ENCODE measurements at regions not wholly inside any gene's neighbourhood (a gene's known extent, or its start where the extent isn't known, plus 50 kb on each side); places are given as distances from the start of the nearest gene placed in this dataset.
"Not testable (repeated sequence)": the region's sequence is repeated elsewhere in the genome, so short reads cannot be mapped to it uniquely, and the experiment has no call there.

DNA sequence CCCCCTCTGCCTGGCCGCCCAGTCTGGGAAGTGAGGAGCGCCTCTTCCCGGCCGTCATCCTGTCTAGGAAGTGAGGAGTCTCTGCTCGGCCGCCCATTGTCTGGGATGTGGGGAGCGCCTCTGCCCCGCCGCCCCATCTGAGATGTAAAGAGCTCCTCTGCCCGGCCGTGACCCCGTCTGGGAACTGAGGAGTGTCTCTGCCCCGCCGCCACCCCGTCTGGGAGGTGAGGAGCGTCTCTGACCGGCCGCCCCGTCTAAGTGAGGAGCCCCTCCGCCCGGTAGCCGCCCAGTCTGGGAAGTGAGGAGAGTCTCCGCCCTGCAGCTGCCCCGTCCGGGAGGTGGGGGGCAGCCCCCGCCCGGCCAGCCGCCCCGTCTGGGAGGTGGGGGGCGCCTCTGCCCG is 228.9 kb downstream of the RPIA start:
- not testable (repeated sequence) for DNase-seq (ENCODE audit: low spot score)

DNA sequence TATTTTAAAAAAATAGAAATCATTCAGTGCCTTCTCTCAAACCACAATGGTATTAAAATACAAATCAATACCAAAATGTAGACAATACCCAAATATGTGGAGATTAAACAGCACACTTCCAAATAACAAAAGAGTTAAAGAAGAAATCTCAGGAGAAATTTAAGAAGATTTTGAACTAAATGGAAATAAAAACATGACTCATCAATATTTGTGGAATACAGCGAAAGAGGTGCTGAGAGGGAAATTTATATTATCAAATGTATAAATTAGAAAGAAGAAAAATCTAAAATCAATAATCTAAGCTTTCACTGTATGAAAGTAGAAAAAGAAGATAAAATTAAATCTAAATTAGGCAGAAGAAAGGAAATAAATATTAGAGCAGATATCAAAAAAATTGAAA is 233.1 kb downstream of the RPIA start:
- no peak for DNase-seq (ENCODE audit: low spot score)

DNA sequence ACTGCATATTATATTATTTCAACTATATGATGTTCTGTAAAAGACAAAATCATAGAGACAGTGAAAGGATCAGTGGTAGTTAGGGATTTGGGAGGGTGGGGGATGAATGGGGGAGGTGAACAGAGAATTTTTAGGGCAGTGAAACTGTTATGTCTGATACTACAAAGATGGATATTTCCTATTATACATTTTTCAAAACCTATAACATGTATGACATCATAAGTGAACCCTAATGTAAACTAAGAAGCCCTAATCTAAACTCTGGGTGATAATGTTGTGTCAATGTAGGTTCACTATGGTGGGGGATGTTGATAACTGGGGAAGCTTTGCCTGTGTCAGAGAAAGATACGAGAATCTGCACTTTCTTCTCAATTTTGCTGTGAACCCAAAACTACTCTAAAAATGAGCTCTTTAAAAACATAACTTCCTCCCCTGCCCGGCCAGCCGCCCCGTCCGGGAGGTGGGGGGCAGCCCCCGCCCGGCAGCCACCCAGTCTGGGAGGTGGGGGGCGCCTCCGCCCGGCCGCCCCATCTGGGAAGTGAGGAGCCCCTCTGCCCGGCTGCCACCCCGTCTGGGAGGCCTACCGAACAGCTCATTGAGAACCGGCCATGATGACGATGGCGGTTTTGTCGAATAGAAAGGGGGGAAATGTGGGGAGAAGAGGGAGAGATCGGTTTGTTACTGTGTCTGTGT is 234.4 kb downstream of the RPIA start:
- no peak for DNase-seq (ENCODE audit: low spot score)

DNA sequence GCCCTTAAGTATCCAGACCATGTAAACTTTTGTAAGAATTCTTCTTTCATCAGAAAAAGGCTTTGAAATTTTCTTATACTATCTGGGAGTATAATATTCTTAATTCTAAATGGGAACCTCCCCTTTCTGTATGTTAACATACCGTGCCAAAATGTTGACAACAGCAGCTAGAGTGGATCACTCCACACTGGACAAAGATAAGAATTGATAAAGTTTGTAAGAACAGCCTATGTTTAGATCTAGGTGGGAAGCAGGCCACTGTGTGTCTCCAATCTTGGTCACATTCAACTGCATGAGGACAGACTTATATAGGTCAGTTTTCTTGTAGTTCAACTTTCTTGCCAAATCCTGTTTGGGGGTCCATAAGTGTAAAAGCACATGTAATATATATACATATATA is 235.7 kb downstream of the RPIA start:
- no peak for DNase-seq (ENCODE audit: low spot score)

DNA sequence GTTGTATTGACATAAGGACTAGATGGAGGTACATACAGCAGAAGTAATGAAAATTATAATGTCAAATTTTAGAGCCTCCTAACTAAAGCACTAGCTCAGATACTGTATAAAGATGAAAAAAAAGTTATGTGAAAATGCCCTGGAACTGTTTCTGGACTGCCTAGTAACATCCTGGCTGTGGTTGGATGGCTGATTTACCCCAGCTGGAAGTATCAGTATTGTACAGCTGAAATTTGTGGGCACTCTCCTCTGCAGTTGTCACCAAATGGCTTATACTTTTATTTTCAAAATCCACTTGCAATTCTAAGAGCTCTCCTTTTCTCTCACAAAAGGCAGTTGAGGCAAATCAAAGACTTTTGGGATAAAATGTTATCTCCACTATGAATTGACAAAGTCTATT is 239.2 kb downstream of the RPIA start:
- no peak for DNase-seq (ENCODE audit: low spot score)

DNA sequence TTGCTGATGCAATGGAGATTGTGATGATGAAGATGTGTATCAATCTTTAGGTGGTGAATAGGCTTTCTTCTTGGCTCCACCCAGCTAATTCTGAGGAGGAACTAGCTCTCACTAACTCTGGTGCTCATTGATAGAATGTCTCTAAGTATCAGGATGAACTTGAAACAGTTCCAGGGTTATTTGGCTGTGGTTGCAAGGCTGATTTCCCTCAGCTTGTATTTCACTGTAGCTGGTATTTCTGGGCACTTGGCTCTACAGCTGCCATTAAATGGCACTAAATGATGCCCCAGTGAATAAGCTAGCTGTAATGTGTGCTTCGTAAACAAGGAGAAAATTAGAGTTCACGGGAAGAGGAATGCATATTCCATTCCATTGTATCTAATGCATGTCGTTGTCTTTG is 241.2 kb downstream of the RPIA start:
- no peak for DNase-seq (ENCODE audit: low spot score)

DNA sequence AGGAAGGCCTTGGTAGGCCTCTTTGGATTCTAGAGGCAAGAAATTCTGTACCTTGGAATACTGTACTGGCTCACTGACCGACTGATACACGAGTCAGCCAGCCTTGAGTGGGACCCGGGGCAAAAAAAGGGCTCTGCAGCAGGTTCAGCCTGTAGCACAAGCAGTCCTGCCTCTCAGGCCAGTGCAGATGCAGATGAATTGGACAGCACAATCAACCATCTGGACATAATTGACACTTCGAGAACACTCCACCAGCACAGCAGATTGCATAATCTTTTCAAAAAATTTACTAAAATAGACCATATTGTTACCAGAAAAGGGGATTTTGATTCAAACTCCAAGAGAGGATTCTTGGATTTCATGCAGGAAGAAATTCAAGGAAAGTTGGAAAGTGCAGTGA is 241.6 kb downstream of the RPIA start:
- DNase-seq (ENCODE audit: low spot score), result no peak

DNA sequence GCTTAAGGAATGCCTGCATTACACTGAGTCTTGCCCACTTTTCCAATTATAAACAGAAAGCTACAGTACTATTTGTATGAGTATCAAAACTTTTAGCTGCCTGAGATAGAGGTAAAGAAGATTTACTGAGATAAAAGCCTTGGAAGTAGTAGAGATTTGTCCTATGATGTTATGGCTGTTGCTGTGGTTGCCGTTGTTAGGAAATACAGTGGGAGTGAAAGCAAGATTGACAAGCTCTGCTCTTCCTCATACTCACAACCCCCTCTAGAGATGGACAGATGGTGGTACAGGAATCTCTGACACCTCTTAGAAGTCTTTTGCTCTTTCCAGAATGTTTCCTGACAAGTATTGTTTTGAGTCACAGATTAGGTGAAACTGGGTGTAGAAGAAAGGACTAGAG is 242.5 kb downstream of the RPIA start:
- DNase-seq (ENCODE audit: low spot score), result no peak

DNA sequence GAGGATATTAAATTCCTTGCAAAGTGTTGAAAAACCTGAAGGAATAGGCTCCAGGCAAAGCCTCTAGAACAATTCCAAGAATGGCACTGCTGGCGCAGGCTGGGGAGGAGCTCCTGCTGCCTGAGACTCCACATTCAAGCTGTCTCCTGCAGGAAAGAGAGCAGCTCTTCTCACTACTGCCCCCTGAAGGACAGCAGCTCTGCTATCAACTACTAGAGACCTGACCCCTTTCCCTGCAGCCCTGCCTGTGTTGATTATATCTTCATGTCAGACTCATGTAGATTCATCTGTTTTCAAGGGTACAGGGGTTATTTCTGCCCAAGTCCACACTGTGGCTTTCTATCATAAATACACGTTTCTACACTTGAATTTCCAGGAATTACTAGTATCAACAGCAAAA is 249.7 kb downstream of the RPIA start:
- DNase-seq (ENCODE audit: low spot score), result peak; percentile 11

DNA sequence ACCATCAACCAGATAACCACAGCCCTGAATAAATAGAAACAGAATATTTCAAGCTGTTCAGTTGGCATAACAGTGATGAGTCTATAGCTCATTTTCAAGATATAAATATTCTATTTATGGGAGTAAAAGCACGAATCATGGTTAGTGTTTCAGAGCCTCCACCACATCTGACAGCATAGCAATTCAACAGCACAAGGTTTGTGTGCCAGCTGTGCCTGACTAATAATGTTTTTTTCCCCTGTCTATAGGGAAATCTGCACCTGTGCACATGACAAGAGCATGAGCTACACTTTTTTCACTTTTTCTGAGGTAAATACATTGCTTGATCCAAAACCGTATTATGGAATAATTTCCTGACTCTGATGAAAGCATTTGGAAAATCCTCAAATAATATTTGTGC is 251.3 kb downstream of the RPIA start:
- no peak for DNase-seq (ENCODE audit: low spot score)

DNA sequence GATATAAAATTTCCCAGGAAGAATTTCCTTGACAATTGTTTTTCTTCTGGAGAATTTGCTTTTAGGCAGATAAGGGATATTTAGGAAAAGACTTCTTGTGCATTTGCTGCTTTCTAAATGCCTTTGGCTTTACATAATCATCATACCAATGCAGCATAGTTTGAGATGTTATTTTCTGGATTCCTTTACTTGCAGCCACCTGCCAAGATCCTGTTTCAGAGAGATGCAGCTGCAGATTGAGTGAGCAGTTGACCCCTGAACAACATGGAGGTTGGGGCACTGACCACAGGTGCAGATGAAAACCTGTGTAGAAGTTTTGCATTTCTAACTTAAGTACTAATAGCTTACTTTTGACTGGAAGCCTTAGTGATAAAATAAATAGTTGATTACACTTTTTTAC is 257.9 kb downstream of the RPIA start:
- DNase-seq (ENCODE audit: low spot score), result no peak

DNA sequence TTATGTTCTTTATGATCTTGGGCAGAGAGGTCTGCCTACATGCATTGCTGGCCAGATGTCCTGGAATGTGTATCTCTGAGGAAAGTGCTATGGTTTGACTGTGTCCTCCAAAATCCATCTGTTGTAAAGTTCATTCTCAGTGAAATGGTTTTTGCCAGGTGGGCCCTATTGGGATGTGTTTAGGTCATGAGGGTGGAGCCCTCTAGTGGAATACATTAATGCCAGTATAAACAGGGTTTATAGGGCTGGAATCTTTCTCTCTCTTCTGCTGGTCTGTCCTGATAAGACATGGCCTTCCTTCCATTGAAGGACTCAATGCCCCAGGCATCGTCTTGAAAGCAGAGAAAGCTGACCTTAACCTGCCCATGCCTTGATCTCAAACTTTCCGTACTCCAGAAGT is 258.5 kb downstream of the RPIA start:
- DNase-seq (ENCODE audit: low spot score), result no peak

DNA sequence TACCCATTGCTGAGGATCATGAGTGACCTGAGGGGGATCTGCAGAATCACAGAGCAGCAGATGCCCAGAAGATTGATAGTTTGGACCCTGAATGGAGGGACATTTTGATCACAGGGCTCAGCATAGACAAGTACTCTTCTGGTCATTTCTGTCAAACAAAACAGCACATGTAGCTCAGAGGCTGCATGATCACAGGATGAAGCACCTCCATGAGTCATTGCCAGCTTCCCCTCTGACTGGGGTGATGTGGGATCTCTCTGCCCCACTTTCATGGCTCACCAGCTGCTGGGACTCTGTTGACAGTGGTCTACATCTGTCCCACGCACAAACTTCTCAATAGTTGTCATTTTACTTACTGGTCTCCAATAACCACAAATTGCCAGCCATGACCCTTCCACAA is 264.1 kb downstream of the RPIA start:
- no peak for DNase-seq (ENCODE audit: low spot score)

DNA sequence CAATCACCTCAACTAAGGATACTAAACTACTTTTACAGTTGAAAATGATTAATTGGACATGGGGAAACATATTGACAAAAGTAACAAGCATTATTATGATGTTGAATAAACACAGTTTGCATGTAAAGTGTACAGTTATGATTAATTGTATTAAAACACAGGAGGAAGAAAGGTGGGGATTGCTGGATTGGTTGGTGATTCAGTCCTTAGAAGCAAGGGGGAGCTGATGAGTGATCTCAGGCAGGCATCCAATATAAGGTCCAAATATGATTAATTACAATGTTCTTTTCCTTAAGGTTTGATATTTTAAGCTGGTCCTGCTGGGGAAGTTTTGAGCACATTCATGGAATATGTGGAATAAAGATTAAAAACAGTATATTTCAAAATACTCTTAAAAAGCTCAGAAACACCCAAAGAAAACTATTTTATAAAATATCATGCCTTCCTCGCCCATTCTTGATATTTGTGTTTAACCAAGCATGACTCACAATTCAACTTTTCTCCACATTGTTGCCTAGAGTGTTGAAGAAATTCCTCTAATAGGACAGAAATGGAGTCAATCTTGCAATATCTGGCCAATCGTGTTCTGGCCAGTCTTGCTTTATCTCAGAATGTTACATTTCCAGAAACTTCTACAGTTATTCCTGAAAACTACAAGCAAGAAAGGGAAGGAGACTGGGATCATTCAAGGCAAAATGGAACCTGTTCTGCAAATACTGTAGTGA is 268.2 kb downstream of the RPIA start:
- DNase-seq (ENCODE audit: low spot score), result no peak

DNA sequence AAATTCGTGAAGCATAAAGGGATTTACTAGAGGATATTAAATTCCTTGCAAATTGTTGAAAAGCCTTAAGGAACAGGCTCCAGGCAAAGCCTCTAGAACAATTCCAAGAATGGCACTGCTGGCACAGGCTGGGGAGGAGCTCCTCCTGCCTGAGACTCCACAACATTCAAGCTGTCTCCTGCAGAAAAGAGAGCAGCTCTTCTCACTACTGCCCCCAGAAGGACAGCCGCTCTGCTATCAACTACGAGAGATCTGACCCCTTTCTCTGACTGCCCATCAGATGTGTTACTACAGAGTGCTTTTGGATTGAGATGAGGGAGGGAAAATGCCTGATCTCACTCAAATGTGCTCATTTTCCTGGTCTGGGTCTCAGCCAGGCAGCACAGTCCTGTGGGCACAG is 269.9 kb downstream of the RPIA start:
- not testable (repeated sequence) for DNase-seq (ENCODE audit: low spot score)

DNA sequence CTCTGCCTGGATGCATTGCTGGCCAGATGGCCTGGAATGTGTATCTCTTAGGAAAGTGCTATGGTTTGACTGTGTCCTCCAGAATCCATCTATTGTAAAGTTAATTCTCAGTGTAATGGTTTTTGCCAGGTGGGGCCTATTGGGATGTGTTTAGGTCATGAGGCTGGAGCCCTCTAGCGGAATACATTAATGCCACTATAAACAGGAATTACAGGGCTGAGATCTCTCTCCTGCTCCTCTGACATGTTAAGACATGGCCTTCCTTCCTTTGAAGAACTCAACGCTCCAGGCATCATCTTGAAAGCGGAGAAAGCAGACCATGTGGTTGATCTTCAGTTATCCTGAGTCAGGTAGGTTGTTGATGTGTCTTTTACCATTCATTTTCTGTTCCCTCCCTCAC is 276.4 kb downstream of the RPIA start:
- DNase-seq (ENCODE audit: low spot score), result no peak

DNA sequence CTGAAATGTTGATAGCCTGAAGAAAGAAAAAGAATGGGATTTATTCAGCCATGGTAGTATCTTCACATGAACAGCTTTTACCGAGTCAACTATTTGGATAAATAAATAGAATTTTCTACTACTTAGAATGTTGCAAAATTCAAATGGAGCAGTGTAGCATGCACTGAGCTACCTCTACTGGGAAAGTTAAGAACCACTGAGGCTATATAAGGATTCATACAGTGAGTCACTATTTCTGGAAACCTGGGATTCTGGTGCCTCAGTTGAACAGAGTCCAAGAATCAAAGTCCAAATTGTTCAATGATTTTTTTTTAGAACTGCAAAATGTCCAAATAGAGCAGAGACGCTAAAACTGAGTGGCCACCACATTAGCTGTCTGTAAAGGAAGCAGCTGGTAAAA is 286.5 kb downstream of the RPIA start:
- not testable (repeated sequence) for DNase-seq (ENCODE audit: low spot score)

DNA sequence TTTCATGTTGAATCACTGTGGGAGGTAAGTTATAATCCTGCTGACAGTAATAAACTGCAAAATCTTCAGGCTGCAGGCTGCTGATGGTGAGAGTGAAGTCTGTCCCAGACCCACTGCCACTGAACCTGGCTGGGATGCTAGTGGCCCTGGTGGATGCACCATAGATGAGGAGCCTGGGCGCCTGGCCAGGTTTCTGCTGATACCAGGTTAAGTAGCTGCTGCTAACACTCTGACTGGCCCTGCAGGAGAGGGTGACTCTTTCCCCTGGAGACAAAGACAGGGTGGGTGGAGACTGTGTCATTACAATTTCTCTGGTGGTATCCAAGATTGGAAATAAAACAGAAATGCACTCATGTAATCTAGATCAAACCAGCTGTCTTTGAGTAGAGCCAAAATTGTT is 287.0 kb downstream of the RPIA start:
- DNase-seq (ENCODE audit: low spot score), result not testable (repeated sequence)

DNA sequence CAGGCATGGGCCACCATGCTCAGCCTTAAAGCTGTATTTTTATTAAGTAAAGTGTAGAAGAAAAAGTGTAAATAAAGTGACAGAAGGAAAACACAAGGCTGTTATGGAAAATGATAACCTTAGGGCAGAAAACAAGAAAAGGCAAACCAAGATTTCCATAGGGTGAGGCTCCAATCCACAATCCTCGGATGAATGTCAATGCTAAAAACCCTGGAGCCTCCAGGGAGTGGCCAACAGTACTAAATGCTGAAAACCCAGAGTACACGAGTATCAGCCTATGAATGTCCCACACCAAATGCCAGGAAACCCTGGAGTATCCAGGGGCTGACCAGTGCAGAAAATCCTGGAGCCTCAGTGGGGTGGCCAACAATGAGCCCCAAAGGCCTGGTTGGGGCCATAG is 292.6 kb downstream of the RPIA start:
- DNase-seq (ENCODE audit: low spot score), result not testable (repeated sequence)

DNA sequence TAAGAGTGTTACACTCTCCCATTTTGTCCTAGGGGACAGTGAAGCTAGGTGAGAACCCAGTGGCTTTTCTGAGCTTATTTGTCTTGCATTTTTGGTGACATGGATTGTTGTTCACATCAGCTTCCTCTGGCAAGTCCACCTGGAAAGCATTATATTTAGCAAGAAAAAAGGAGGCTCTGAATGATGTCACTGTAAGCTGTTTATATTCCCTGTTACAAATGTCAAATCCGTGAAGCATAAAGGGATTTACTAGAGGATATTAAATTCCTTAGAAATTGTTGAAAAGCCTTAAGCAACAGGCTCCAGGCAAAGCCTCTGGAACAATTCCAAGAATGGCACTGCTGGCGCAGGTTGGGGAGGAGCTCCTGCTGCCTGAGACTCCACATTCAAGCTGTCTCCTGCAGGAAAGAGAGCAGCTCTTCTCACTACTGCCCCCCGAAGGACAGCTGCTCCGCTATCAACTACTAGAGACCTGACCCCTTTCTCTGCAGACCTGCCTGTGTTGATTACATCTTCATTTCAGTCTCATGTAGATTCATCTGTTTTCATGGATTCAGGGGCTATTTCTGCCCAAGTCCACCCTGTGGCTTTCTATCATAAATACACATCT is 295.4 kb downstream of the RPIA start:
- DNase-seq (ENCODE audit: low spot score), result not testable (repeated sequence)

DNA sequence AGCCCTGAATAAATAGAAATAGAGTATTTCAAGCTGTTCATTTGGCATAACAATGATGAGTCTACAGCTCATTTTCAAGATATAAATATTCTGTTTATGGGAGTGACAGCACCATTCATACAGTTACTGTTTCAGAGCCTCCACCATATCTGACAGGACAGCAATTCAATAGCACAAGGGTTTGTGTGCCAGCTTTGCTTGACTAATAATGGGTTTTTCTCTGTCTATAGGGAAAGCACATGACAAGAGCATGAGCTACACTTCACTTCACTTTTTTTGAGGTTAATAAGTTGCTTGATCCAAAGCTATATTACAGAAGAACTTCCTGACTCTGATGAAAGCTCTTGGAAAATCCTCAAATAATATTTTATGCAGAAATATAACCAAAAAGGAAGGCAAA is 297.1 kb downstream of the RPIA start:
- DNase-seq (ENCODE audit: low spot score), result not testable (repeated sequence)

DNA sequence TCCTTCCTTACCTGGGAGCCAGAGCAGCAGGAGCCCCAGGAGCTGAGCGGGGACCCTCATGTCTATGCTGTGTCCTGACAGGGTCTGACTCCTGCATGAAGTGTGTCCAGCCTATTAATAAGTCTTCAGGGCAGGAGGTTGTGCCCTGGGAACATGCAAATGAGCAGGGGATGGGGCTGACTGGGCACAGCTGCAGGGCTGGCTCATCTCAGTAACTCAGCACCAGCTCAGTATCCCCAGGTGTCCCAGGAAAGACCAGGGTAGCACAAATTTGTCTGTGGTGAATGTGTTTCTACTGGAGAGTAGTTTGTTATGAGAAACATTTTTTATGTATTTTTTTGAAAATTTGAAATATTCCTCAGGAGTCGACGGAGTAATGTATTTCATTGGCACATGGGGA is 301.3 kb downstream of the RPIA start:
- DNase-seq (ENCODE audit: low spot score), result not testable (repeated sequence)

DNA sequence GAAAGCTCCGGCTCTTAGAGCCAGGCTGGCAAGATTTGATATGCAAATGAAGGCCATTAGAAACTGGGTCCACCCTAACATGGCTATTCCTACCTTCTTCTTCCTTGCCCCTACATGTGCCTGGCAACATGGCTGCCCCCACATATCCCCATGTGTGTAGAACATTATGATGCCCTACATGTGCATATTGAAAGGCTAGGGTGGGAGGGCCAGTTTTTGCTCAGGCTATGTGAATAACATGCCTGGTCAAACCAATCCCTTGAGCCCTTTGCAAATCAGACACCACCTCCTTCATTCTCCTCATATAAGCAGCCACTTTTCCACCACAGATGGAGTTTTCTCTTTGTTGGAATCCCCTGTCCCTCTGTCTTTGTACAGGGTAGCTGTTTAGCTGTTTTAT is 303.4 kb downstream of the RPIA start:
- not testable (repeated sequence) for DNase-seq (ENCODE audit: low spot score)

Measured in H4 (cell line).